SK-N-SH (cell line): ENCODE measurements at regions not wholly inside any gene's neighbourhood (a gene's known extent, or its start where the extent isn't known, plus 50 kb on each side); places are given as distances from the start of the nearest gene placed in this dataset.

ENCODE experiments used
- CTCF ChIA-PET: fragments of 300-600, 350-600 bp; formaldehyde crosslinking; extraction: SDS; loops from one replicate; lab custom pipeline; 2021; lab: Yijun Ruan, JAX
- POLR2A ChIA-PET: fragments of 350-600 bp; sonication (Branson Sonifier 250); formaldehyde crosslinking; extraction: SDS; loops from one replicate; lab custom pipeline; 2020; ENCODE audit warnings: antibody characterized with exemption, inconsistent platforms; lab: Yijun Ruan, JAX
- DNase-seq: peaks from one replicate; pipeline ENCODE4 v3.0.0; 2012
- H2AFZ ChIP-seq: fragments of 200-600 bp; sonication (generic); 2 replicates; pipeline ENCODE4 v1.8.1; 2016; ENCODE audit warnings: antibody characterized with exemption, mild to moderate bottlenecking, low read depth
- H3F3A ChIP-seq: fragments of 200-600 bp; sonication (generic); replicated peaks from 2 replicates; pipeline ENCODE3; 2016; ENCODE audit warnings: antibody characterized with exemption, mild to moderate bottlenecking; ENCODE audit not compliant: insufficient read depth
- H3K27ac ChIP-seq, 2 experiments: fragments of 200-500 bp in 1 of 2; fragments of 200-600 bp in 1 of 2; sonication (Bioruptor generic) in 1 of 2; sonication (generic), shearing (Covaris generic) in 1 of 2; 2 replicates each; pipeline versions ENCODE4 v1.5.1 to v1.6.1; 2014 to 2016; ENCODE audit warnings: low read depth in 2 of 2, inconsistent platforms in 1 of 2, low read length in 1 of 2, mild to moderate bottlenecking in 1 of 2, mixed read lengths in 1 of 2
- H3K27me3 ChIP-seq: fragments of 200-600 bp; sonication (generic), shearing (Covaris generic); 2 replicates; pipeline ENCODE4 v1.6.1; 2016; ENCODE audit warnings: mixed run types; ENCODE audit not compliant: insufficient read depth
- H3K36me3 ChIP-seq, 2 experiments: fragments of 200-500 bp in 1 of 2; fragments of 200-600 bp in 1 of 2; sonication (Bioruptor generic) in 1 of 2; sonication (generic) in 1 of 2; replicated peaks in 1 of 2; 2 replicates each; pipeline versions ENCODE3 to v1.5.1; 2014 to 2016; ENCODE audit warnings: low read length in 1 of 2, mild to moderate bottlenecking in 1 of 2; ENCODE audit not compliant: insufficient read depth in 2 of 2, control insufficient read depth in 1 of 2
- H3K4me1 ChIP-seq, 2 experiments: fragments of 200-500 bp in 1 of 2; fragments of 200-600 bp in 1 of 2; sonication (Bioruptor generic) in 1 of 2; sonication (generic), shearing (Covaris generic) in 1 of 2; 2 replicates each; pipeline versions ENCODE4 v1.5.1 to v1.6.1; 2014 to 2016; ENCODE audit warnings: low read depth in 1 of 2, low read length in 1 of 2, mixed run types in 1 of 2; ENCODE audit not compliant: insufficient read depth in 2 of 2, control insufficient read depth in 1 of 2
- H3K4me2 ChIP-seq: fragments of 200-600 bp; sonication (generic), shearing (Covaris generic); 2 replicates; pipeline ENCODE4 v1.6.1; 2017; ENCODE audit warnings: mixed run types
- H3K4me3 ChIP-seq, 2 experiments: fragments of 200-500 bp in 1 of 2; fragments of 200-600 bp in 1 of 2; sonication (Bioruptor generic) in 1 of 2; sonication (generic), shearing (Covaris generic) in 1 of 2; 2 replicates each; pipeline versions ENCODE4 v1.5.1 to v1.8.1; 2014 to 2016; ENCODE audit warnings: low read depth in 2 of 2, inconsistent platforms in 1 of 2, low read length in 1 of 2, mild to moderate bottlenecking in 1 of 2, mixed read lengths in 1 of 2, moderate library complexity in 1 of 2
- H3K79me2 ChIP-seq: fragments of 200-600 bp; sonication (generic); 2 replicates; pipeline ENCODE4 v1.8.1; 2017; ENCODE audit warnings: mild to moderate bottlenecking; ENCODE audit not compliant: insufficient read depth
- H3K9ac ChIP-seq: fragments of 200-600 bp; sonication (generic); 2 replicates; pipeline ENCODE4 v1.6.1; 2017; ENCODE audit warnings: mixed run types
- H3K9me2 ChIP-seq: fragments of 200-600 bp; sonication (generic); 2 replicates; pipeline ENCODE4 v1.6.1; 2017; ENCODE audit warnings: mixed run types
- H3K9me3 ChIP-seq: fragments of 200-600 bp; sonication (generic); 2 replicates; pipeline ENCODE4 v1.6.1; 2017; ENCODE audit warnings: mixed run types, mild to moderate bottlenecking, moderate library complexity
- H4K20me1 ChIP-seq: fragments of 200-600 bp; sonication (generic); 2 replicates; pipeline ENCODE4 v1.6.1; 2017; ENCODE audit warnings: mild to moderate bottlenecking, mixed run types; ENCODE audit not compliant: insufficient read depth
- EZH2phosphoT487 ChIP-seq: fragments of 200-600 bp; sonication (generic); IDR thresholded peaks from 2 replicates; pipeline ENCODE4 v1.6.1; 2017; ENCODE audit warnings: low read depth, mixed run types, mild to moderate bottlenecking, antibody characterized with exemption, moderate library complexity, borderline replicate concordance
- POLR2AphosphoS5 ChIP-seq: IDR thresholded peaks from 2 replicates; pipeline ENCODE4 v1.6.1; 2012; ENCODE audit warnings: low read depth, low read length
- RCOR1 ChIP-seq: fragments of 150-350 bp; IDR thresholded peaks from 2 replicates; pipeline ENCODE4 v1.6.1; 2017; ENCODE audit warnings: antibody characterized with exemption, low read length
- SMC3 ChIP-seq: IDR thresholded peaks from 2 replicates; pipeline ENCODE4 v1.6.1; 2012; ENCODE audit warnings: low read depth, low read length, improper control_type of control experiment
- TAF1 ChIP-seq: IDR thresholded peaks from 2 replicates; pipeline ENCODE4 v1.6.1; 2012; ENCODE audit warnings: low read depth, mild to moderate bottlenecking, low read length, moderate library complexity, borderline replicate concordance
- WGBS: methylation state at CpG from one replicate; pipeline ENCODE4 v1.1.6; 2017; ENCODE audit warnings: low lambda C conversion rate; 5-methylcytosine and 5-hydroxymethylcytosine counted together
- TF ChIP-seq, protein P1 (sequence below): IDR thresholded peaks from 2 replicates; pipeline ENCODE4; 2012
- TF ChIP-seq, protein P2 (sequence below): IDR thresholded peaks from 2 replicates; pipeline ENCODE4 v1.4.0; 2012; ENCODE audit warnings: low read depth
- TF ChIP-seq, protein P3 (sequence below): IDR thresholded peaks from 2 replicates; pipeline ENCODE4 v1.6.1; 2012; ENCODE audit warnings: mild to moderate bottlenecking, low read depth, low read length, moderate library complexity
- TF ChIP-seq, protein P4 (sequence below): fragments of 150-350 bp; IDR thresholded peaks from 2 replicates; pipeline ENCODE4 v1.6.1; 2017; ENCODE audit warnings: antibody characterized with exemption, low read length, low read depth, borderline replicate concordance
- TF ChIP-seq, protein P5 (sequence below): IDR thresholded peaks from 2 replicates; pipeline ENCODE4 v1.4.0; 2012; ENCODE audit warnings: low read depth, borderline replicate concordance

DNA sequence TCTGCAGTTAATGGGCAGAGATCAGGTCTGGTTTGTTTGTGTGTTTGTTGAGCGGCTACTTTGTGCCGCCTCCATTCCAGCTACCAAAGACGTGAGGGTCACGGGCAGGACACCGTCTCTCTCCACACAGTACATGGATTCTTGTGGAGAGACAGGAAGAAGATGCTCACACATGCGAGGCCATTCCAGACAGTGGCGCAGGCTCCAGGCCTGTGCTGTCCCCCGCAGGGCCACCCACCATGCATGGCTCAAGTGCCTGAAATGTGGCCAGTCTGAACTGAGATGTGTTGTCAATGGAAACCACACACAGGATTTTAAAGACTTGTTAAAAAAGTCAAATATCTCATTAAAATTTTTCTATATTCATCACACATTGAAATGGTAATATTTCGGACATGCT lies 848.3 kb downstream of the TBC1D22A start:
- H3K27ac ChIP-seq: no peak overlapping the region
- H3K9me2 ChIP-seq: no peaks in the 10 kb centered on the region
- H3K4me1 ChIP-seq: peaks cover 0 to 2% of the 10 kb centered on the region in 2 experiments; a peak in 1 of 4 replicates
- TF ChIP-seq TAF1: no peak
- no peak overlapping the region for H3K4me2 ChIP-seq
- no peaks in the 10 kb centered on the region; the same call in 1 of the 2 replicates for H3K27me3 ChIP-seq
- no peak overlapping the region for H3K9ac ChIP-seq
- no peaks in the 10 kb centered on the region for H3K79me2 ChIP-seq
- H4K20me1 ChIP-seq: no peaks in the 10 kb centered on the region
- WGBS: 73% methylated on average over 8 of the region's 9 CpGs
- ChIA-PET POLR2A (no interaction called here), CTCF (no interaction called here)
- no peaks in the 10 kb centered on the region for H3K36me3 ChIP-seq
- no peak overlapping the region for H2AFZ ChIP-seq
- no peaks in the 10 kb centered on the region; the same call in 1 of the 2 replicates for H3K9me3 ChIP-seq
- no peaks in the 10 kb centered on the region for H3F3A ChIP-seq
- H3K4me3 ChIP-seq: no peak overlapping the region
- no peak for DNase-seq

DNA sequence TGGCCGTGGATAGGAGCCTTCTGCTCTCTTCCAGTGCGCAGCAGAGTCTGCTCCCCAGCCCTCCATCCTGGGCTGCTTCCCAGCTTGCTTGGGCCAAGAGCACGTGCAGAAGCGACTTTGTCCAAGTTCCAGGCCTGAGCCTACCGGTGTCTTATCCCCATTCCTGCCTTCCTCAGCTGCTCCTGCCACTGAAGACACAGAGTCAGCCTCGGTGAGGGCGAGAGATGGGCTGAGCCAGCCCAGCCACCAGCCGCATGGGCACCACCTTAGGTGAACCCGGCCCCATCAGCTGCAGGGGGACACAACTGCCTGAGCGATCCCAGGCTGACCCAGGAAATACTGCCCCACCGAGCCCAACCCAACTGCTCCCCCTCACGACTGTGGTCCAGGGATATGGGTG lies 847.8 kb downstream of the TBC1D22A start:
- Histone ChIP-seq H3K9ac (no peak overlapping the region), H3K27ac (no peak overlapping the region), H3K79me2 (no peaks in the 10 kb centered on the region), H2AFZ (no peak overlapping the region), H3K9me3 (no peaks in the 10 kb centered on the region; the same call in 1 of the 2 replicates), H3F3A (no peaks in the 10 kb centered on the region), H4K20me1 (no peaks in the 10 kb centered on the region), H3K36me3 (no peaks in the 10 kb centered on the region), H3K9me2 (no peaks in the 10 kb centered on the region), H3K4me2 (no peak overlapping the region), H3K27me3 (no peaks in the 10 kb centered on the region; the same call in 1 of the 2 replicates), H3K4me1 (peaks cover 0 to 5% of the 10 kb centered on the region in 2 experiments; a peak in 1 of 4 replicates), H3K4me3 (no peak overlapping the region)
- ChIA-PET POLR2A (no interaction called here), CTCF (no interaction called here)
- 40% methylated on average over 5 of the region's 12 CpGs for WGBS
- TF ChIP-seq, protein P1, sequence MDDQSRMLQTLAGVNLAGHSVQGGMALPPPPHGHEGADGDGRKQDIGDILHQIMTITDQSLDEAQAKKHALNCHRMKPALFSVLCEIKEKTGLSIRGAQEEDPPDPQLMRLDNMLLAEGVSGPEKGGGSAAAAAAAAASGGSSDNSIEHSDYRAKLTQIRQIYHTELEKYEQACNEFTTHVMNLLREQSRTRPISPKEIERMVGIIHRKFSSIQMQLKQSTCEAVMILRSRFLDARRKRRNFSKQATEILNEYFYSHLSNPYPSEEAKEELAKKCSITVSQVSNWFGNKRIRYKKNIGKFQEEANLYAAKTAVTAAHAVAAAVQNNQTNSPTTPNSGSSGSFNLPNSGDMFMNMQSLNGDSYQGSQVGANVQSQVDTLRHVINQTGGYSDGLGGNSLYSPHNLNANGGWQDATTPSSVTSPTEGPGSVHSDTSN: no peak
- TF ChIP-seq EZH2phosphoT487: no peak
- TF ChIP-seq, protein P2, sequence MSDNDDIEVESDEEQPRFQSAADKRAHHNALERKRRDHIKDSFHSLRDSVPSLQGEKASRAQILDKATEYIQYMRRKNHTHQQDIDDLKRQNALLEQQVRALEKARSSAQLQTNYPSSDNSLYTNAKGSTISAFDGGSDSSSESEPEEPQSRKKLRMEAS: no peak
- no peak for DNase-seq

DNA sequence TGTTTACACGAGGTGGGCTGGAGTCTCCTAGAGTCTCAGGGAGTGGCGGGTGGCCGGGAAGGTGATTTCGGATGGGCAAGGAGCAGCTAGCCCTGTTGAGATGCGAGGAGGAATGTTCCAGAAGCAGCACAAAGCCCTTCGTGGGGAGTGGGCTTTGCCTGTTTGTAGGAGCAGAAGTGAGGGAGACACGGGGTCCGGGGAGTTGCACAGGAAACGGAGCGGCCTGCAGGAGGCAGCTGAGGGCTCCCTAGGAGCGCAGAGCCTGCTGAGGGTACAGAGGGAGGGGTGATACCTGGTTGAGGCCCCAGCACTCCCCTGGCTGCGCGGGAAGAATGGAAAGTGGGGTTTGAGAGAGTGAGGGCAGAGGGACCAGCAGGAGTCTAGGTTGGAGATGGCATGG lies 847.2 kb downstream of the TBC1D22A start:
- CTCF ChIA-PET: no interaction called here
- POLR2A ChIA-PET: no interaction called here
- H3K79me2 ChIP-seq: no peaks in the 10 kb centered on the region
- no peak overlapping the region for H3K4me3 ChIP-seq
- H3K4me2 ChIP-seq: no peak overlapping the region
- no peaks in the 10 kb centered on the region; the same call in 1 of the 2 replicates for H3K9me3 ChIP-seq
- WGBS: 26% methylated on average over 13 of the region's 13 CpGs
- H2AFZ ChIP-seq: no peak overlapping the region
- H3K27me3 ChIP-seq: no peaks in the 10 kb centered on the region; the same call in 1 of the 2 replicates
- no peaks in the 10 kb centered on the region for H4K20me1 ChIP-seq
- no peaks in the 10 kb centered on the region for H3F3A ChIP-seq
- no peaks in the 10 kb centered on the region for H3K36me3 ChIP-seq
- no peak for DNase-seq
- H3K9ac ChIP-seq: no peak overlapping the region
- H3K4me1 ChIP-seq: peaks cover 0 to 5% of the 10 kb centered on the region in 2 experiments; a peak in 1 of 4 replicates
- H3K27ac ChIP-seq: no peak overlapping the region
- H3K9me2 ChIP-seq: no peaks in the 10 kb centered on the region
- no peak for TF ChIP-seq SMC3
- TF ChIP-seq, protein P2: no peak
- TF ChIP-seq, protein P3, sequence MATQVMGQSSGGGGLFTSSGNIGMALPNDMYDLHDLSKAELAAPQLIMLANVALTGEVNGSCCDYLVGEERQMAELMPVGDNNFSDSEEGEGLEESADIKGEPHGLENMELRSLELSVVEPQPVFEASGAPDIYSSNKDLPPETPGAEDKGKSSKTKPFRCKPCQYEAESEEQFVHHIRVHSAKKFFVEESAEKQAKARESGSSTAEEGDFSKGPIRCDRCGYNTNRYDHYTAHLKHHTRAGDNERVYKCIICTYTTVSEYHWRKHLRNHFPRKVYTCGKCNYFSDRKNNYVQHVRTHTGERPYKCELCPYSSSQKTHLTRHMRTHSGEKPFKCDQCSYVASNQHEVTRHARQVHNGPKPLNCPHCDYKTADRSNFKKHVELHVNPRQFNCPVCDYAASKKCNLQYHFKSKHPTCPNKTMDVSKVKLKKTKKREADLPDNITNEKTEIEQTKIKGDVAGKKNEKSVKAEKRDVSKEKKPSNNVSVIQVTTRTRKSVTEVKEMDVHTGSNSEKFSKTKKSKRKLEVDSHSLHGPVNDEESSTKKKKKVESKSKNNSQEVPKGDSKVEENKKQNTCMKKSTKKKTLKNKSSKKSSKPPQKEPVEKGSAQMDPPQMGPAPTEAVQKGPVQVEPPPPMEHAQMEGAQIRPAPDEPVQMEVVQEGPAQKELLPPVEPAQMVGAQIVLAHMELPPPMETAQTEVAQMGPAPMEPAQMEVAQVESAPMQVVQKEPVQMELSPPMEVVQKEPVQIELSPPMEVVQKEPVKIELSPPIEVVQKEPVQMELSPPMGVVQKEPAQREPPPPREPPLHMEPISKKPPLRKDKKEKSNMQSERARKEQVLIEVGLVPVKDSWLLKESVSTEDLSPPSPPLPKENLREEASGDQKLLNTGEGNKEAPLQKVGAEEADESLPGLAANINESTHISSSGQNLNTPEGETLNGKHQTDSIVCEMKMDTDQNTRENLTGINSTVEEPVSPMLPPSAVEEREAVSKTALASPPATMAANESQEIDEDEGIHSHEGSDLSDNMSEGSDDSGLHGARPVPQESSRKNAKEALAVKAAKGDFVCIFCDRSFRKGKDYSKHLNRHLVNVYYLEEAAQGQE: no peak
- TF ChIP-seq, protein P4, sequence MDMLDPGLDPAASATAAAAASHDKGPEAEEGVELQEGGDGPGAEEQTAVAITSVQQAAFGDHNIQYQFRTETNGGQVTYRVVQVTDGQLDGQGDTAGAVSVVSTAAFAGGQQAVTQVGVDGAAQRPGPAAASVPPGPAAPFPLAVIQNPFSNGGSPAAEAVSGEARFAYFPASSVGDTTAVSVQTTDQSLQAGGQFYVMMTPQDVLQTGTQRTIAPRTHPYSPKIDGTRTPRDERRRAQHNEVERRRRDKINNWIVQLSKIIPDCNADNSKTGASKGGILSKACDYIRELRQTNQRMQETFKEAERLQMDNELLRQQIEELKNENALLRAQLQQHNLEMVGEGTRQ: no peak
- TF ChIP-seq, protein P5, sequence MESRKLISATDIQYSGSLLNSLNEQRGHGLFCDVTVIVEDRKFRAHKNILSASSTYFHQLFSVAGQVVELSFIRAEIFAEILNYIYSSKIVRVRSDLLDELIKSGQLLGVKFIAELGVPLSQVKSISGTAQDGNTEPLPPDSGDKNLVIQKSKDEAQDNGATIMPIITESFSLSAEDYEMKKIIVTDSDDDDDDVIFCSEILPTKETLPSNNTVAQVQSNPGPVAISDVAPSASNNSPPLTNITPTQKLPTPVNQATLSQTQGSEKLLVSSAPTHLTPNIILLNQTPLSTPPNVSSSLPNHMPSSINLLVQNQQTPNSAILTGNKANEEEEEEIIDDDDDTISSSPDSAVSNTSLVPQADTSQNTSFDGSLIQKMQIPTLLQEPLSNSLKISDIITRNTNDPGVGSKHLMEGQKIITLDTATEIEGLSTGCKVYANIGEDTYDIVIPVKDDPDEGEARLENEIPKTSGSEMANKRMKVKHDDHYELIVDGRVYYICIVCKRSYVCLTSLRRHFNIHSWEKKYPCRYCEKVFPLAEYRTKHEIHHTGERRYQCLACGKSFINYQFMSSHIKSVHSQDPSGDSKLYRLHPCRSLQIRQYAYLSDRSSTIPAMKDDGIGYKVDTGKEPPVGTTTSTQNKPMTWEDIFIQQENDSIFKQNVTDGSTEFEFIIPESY: no peak
- TF ChIP-seq RCOR1: no peak
- no peak for TF ChIP-seq POLR2AphosphoS5
